Uterus (tissue), 3 donors: ENCODE measurements at regions not wholly inside any gene's neighbourhood (a gene's known extent, or its start where the extent isn't known, plus 50 kb on each side); places are given as distances from the start of the nearest gene placed in this dataset.

Experiments
- DNase-seq, 2 donors: peaks; one replicate each; pipeline ENCODE4 v3.0.0-alpha.2; 2019 to 2020
- H3K27ac ChIP-seq, 2 donors: fragments of 200-600 bp; sonication (generic); 1 replicate in 1 of 2; 2 replicates in 1 of 2; pipeline ENCODE4 v1.5.1; 2016 to 2018
- H3K27me3 ChIP-seq, 2 donors: fragments of 200-600 bp; sonication (generic); one replicate each; pipeline ENCODE4 v1.5.1; 2018 to 2019; ENCODE audit warnings: control low read depth in 1 of 2
- H3K36me3 ChIP-seq, 2 donors: fragments of 200-600 bp; sonication (generic); one replicate each; pipeline ENCODE4 v1.5.1; 2019; ENCODE audit warnings: control low read depth in 1 of 2
- H3K4me1 ChIP-seq, 2 donors: fragments of 200-600 bp; sonication (generic); one replicate each; pipeline ENCODE4 v1.5.1; 2018 to 2019; ENCODE audit warnings: control low read depth in 1 of 2
- H3K4me3 ChIP-seq, 2 donors: fragments of 200-600 bp; sonication (generic); 1 replicate in 1 of 2; 2 replicates in 1 of 2; pipeline ENCODE4 v1.5.1; 2018 to 2019; ENCODE audit warnings: mild to moderate bottlenecking in 1 of 2
- H3K9me3 ChIP-seq, 2 donors: fragments of 200-600 bp; sonication (generic); one replicate each; pipeline ENCODE4 v1.5.1; 2019; ENCODE audit warnings: control low read depth in 1 of 2
- CTCF ChIP-seq, 4 experiments: fragments of 200-600 bp in 2 of 4; fragments of 450-650 bp in 2 of 4; sonication (generic) in 2 of 4; IDR thresholded peaks; one replicate each; pipeline ENCODE4 v1.5.1; 2016 to 2019; ENCODE audit warnings: antibody characterized with exemption in 4 of 4, mild to moderate bottlenecking in 2 of 4, moderate library complexity in 1 of 4
- POLR2A ChIP-seq, 2 donors: fragments of 450-650 bp; IDR thresholded peaks; one replicate each; pipeline ENCODE4 v1.6.1; 2016; ENCODE audit warnings: antibody characterized with exemption in 2 of 2, mild to moderate bottlenecking in 1 of 2, moderate library complexity in 1 of 2
- intact Hi-C: fragments of 100-400 bp; cut with DNase I; formaldehyde crosslinking; loops from one replicate; pipeline ENCODE4 v1.15.1; 2023; ENCODE audit warnings: low total_unique reads
- donor health status: DM: yes; HTN: yes; CAD: no.

GRCh38 chr17:6205033-6205432 is 134.9 kb downstream of the WSCD1 start:
- TF ChIP-seq POLR2A (IDR thresholded peaks at IDR 0.05): no peak
- TF ChIP-seq CTCF (IDR thresholded peaks at IDR 0.05): no peak
- Histone ChIP-seq H3K27ac (no peak overlapping the region), H3K27me3 (no peaks in the 10 kb centered on the region), H3K9me3 (no peaks in the 10 kb centered on the region), H3K4me3 (no peak overlapping the region), H3K4me1 (no peaks in the 10 kb centered on the region), H3K36me3 (no peaks in the 10 kb centered on the region)
- DNase-seq: no peak
- intact Hi-C loops: no loop called here

GRCh38 chr17:6204203-6204722 is 134.1 kb downstream of the WSCD1 start:
- H3K27ac ChIP-seq: no peak overlapping the region
- H3K36me3 ChIP-seq: no peaks in the 10 kb centered on the region
- no peak overlapping the region for H3K4me3 ChIP-seq
- H3K9me3 ChIP-seq: no peaks in the 10 kb centered on the region
- intact Hi-C loops: no loop called here
- TF ChIP-seq POLR2A (IDR thresholded peaks at IDR 0.05) (no peak), CTCF (IDR thresholded peaks at IDR 0.05) (no peak)
- H3K27me3 ChIP-seq: no peaks in the 10 kb centered on the region
- no peaks in the 10 kb centered on the region for H3K4me1 ChIP-seq
- no peak for DNase-seq

GRCh38 chr17:6196355-6196754 is 126.2 kb downstream of the WSCD1 start:
- TF ChIP-seq POLR2A (IDR thresholded peaks at IDR 0.05) (no peak), CTCF (IDR thresholded peaks at IDR 0.05) (no peak)
- Histone ChIP-seq H3K4me1 (no peaks in the 10 kb centered on the region), H3K9me3 (no peaks in the 10 kb centered on the region), H3K36me3 (no peaks in the 10 kb centered on the region), H3K27me3 (no peaks in the 10 kb centered on the region), H3K4me3 (no peak overlapping the region), H3K27ac (no peak overlapping the region)
- intact Hi-C loops: no loop called here
- DNase-seq: no peak

- no peaks in the 10 kb centered on the region for H3K4me1 ChIP-seq
- H3K36me3 ChIP-seq: no peaks in the 10 kb centered on the region
- TF ChIP-seq POLR2A (IDR thresholded peaks at IDR 0.05) (no peak), CTCF (IDR thresholded peaks at IDR 0.05) (no peak)
- H3K27ac ChIP-seq: no peak overlapping the region
- no peaks in the 10 kb centered on the region for H3K9me3 ChIP-seq
- H3K4me3 ChIP-seq: no peak overlapping the region
- intact Hi-C loops: no loop called here
- H3K27me3 ChIP-seq: no peaks in the 10 kb centered on the region
- DNase-seq: no peak
Observed at GRCh38 chr17:6195123-6195522, 124.9 kb downstream of the WSCD1 start.

GRCh38 chr17:6191405-6192324 is 121.5 kb downstream of the WSCD1 start:
- intact Hi-C loops: no loop called here
- Histone ChIP-seq H3K4me3 (no peak overlapping the region), H3K27ac (no peak overlapping the region), H3K36me3 (no peaks in the 10 kb centered on the region), H3K27me3 (no peaks in the 10 kb centered on the region), H3K9me3 (no peaks in the 10 kb centered on the region), H3K4me1 (no peaks in the 10 kb centered on the region)
- no peak for DNase-seq
- TF ChIP-seq CTCF (IDR thresholded peaks at IDR 0.05) (no peak), POLR2A (IDR thresholded peaks at IDR 0.05) (no peak)
